ENCODE measurements at regions not wholly inside any gene's neighbourhood (a gene's known extent, or its start where the extent isn't known, plus 50 kb on each side); places are given as distances from the start of the nearest gene placed in this dataset.

GRCh38 chr5:173714551-173715428 lies 98.3 kb upstream of the BOD1 start:
- Mint-ChIP-seq H3K4me3 (no peak overlapping the region), H3K27me3 (ENCODE audit: low read depth in 2 of 2) (peaks cover 0 to 5% of the 10 kb centered on the region in 2 donors), H3K4me1 (no peaks in the 10 kb centered on the region), H3K36me3 (no peaks in the 10 kb centered on the region), H3K9me3 (no peaks in the 10 kb centered on the region), H3K27ac (no peak overlapping the region)
- Histone ChIP-seq H3K36me3 (ENCODE audit: control insufficient read depth, insufficient read depth, low read length) (no peaks in the 10 kb centered on the region), H3K4me3 (ENCODE audit: low read length) (no peak overlapping the region), H3K27ac (ENCODE audit: low read length) (no peak overlapping the region), H3K27me3 (ENCODE audit: control insufficient read depth, insufficient read depth, low read length) (no peaks in the 10 kb centered on the region), H3K9me3 (ENCODE audit: control insufficient read depth, insufficient read depth, low read length) (no peaks in the 10 kb centered on the region), H3K4me1 (ENCODE audit: control insufficient read depth, insufficient read depth, low read length) (no peaks in the 10 kb centered on the region)
- DNase-seq (no peak), ATAC-seq (peak in 1 of 3 donors; percentile 37)
- TF ChIP-seq, protein P1, sequence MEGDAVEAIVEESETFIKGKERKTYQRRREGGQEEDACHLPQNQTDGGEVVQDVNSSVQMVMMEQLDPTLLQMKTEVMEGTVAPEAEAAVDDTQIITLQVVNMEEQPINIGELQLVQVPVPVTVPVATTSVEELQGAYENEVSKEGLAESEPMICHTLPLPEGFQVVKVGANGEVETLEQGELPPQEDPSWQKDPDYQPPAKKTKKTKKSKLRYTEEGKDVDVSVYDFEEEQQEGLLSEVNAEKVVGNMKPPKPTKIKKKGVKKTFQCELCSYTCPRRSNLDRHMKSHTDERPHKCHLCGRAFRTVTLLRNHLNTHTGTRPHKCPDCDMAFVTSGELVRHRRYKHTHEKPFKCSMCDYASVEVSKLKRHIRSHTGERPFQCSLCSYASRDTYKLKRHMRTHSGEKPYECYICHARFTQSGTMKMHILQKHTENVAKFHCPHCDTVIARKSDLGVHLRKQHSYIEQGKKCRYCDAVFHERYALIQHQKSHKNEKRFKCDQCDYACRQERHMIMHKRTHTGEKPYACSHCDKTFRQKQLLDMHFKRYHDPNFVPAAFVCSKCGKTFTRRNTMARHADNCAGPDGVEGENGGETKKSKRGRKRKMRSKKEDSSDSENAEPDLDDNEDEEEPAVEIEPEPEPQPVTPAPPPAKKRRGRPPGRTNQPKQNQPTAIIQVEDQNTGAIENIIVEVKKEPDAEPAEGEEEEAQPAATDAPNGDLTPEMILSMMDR (IDR thresholded peaks at IDR 0.05): no peak
- intact Hi-C loops (cut with micrococcal nuclease): no loop called here
- 81% methylated on average over 11 of the region's 12 CpGs for WGBS (ENCODE audit: insufficient coverage)

DNA sequence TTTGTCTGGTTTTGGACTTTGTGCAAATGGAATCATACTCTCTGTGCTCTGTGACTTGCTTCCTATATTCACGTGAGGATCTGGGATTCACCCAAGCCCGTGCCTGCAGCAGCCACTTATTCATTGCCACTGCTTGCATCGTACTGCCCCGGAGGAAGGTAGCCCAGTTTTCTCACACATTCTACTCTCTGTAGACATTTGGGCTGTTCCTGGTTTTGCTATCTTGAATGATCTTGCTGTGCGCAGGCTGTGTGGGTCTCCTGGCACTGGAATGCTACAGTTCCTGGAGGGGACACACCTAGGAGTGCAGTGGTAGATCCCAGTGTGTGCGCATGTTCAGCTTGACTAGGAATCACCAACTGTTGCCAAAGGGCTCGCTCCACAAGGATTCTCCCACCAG lies 99.2 kb upstream of the BOD1 start:
- Histone ChIP-seq H3K36me3 (ENCODE audit: control insufficient read depth, insufficient read depth, low read length) (no peaks in the 10 kb centered on the region), H3K4me3 (ENCODE audit: low read length) (no peak overlapping the region), H3K4me1 (ENCODE audit: control insufficient read depth, insufficient read depth, low read length) (no peaks in the 10 kb centered on the region), H3K27ac (ENCODE audit: low read length) (no peak overlapping the region), H3K9me3 (ENCODE audit: control insufficient read depth, insufficient read depth, low read length) (no peaks in the 10 kb centered on the region), H3K27me3 (ENCODE audit: control insufficient read depth, insufficient read depth, low read length) (no peaks in the 10 kb centered on the region)
- TF ChIP-seq, protein P1 (IDR thresholded peaks at IDR 0.05): no peak
- WGBS (ENCODE audit: insufficient coverage): 92% methylated on average over 7 of the region's 7 CpGs
- Mint-ChIP-seq H3K4me1 (no peaks in the 10 kb centered on the region), H3K9me3 (no peaks in the 10 kb centered on the region), H3K36me3 (no peaks in the 10 kb centered on the region), H3K27me3 (ENCODE audit: low read depth in 2 of 2) (peaks cover 0 to 5% of the 10 kb centered on the region in 2 donors), H3K27ac (no peak overlapping the region), H3K4me3 (no peak overlapping the region)
- DNase-seq (no peak), ATAC-seq (no peak)
- intact Hi-C loops (cut with micrococcal nuclease): no loop called here

GRCh38 chr5:173716058-173716682 lies 99.7 kb upstream of the BOD1 start:
- Mint-ChIP-seq H3K9me3 (no peaks in the 10 kb centered on the region), H3K27ac (no peak overlapping the region), H3K36me3 (no peaks in the 10 kb centered on the region), H3K27me3 (ENCODE audit: low read depth in 2 of 2) (peaks cover 0 to 5% of the 10 kb centered on the region in 2 donors), H3K4me1 (no peaks in the 10 kb centered on the region), H3K4me3 (no peak overlapping the region)
- TF ChIP-seq, protein P1 (IDR thresholded peaks at IDR 0.05): no peak
- 87% methylated on average over 10 of the region's 10 CpGs for WGBS (ENCODE audit: insufficient coverage)
- no peaks in the 10 kb centered on the region for H3K36me3 ChIP-seq (ENCODE audit: control insufficient read depth, insufficient read depth, low read length)
- DNase-seq (no peak), ATAC-seq (no peak)
- H3K4me1 ChIP-seq (ENCODE audit: control insufficient read depth, insufficient read depth, low read length): no peaks in the 10 kb centered on the region
- H3K27me3 ChIP-seq (ENCODE audit: control insufficient read depth, insufficient read depth, low read length): no peaks in the 10 kb centered on the region
- H3K27ac ChIP-seq (ENCODE audit: low read length): no peak overlapping the region
- no peaks in the 10 kb centered on the region for H3K9me3 ChIP-seq (ENCODE audit: control insufficient read depth, insufficient read depth, low read length)
- no peak overlapping the region for H3K4me3 ChIP-seq (ENCODE audit: low read length)
- intact Hi-C loops (cut with micrococcal nuclease): no loop called here
